ENCODE measurements at regions not wholly inside any gene's neighbourhood (a gene's known extent, or its start where the extent isn't known, plus 50 kb on each side); places are given as distances from the start of the nearest gene placed in this dataset.
A peak's percentile ranks its signal among the peaks of the same experiment; 100 is the strongest.

- DNase-seq (ENCODE audit: low read depth) = peak; percentile 77
Measured at GRCh38 chr9:27870404-27870803, 297.1 kb upstream of the C9orf72 start.

GRCh38 chr9:27880156-27880555, 306.9 kb upstream of the C9orf72 start:
- DNase-seq (ENCODE audit: low read depth) = no peak

GRCh38 chr9:27880635-27881034, 307.4 kb upstream of the C9orf72 start:
- DNase-seq (ENCODE audit: low read depth) = no peak

GRCh38 chr9:27888661-27889295, 315.5 kb upstream of the C9orf72 start:
- DNase-seq (ENCODE audit: low read depth) = no peak

GRCh38 chr9:27924502-27924901, 351.2 kb upstream of the C9orf72 start:
- no peak for DNase-seq (ENCODE audit: low read depth)

- DNase-seq (ENCODE audit: low read depth) = no peak
Measured at GRCh38 chr9:27925815-27926214, 352.5 kb upstream of the C9orf72 start.

- no peak for DNase-seq (ENCODE audit: low read depth)
Measured at GRCh38 chr9:27929841-27930240, 356.6 kb upstream of the C9orf72 start.

- DNase-seq (ENCODE audit: low read depth) = peak; percentile 58
Measured at GRCh38 chr9:27933210-27934025, 360.1 kb upstream of the C9orf72 start.

GRCh38 chr9:27934471-27934870, 361.2 kb upstream of the C9orf72 start:
- DNase-seq (ENCODE audit: low read depth) = no peak

GRCh38 chr9:27939186-27939585, 365.9 kb upstream of the C9orf72 start:
- no peak for DNase-seq (ENCODE audit: low read depth)

GRCh38 chr9:27940535-27940934, 367.3 kb upstream of the C9orf72 start:
- no peak for DNase-seq (ENCODE audit: low read depth)

GRCh38 chr9:27943501-27943900, 370.2 kb upstream of the C9orf72 start:
- peak; percentile 19 for DNase-seq (ENCODE audit: low read depth)

- peak; percentile 89 for DNase-seq (ENCODE audit: low read depth)
Measured at GRCh38 chr9:27945386-27945785, 372.1 kb upstream of the C9orf72 start.

GRCh38 chr9:27950382-27950781, 377.1 kb upstream of the C9orf72 start:
- no peak for DNase-seq (ENCODE audit: low read depth)

GRCh38 chr9:27954858-27955257, 381.6 kb upstream of the C9orf72 start:
- no peak for DNase-seq (ENCODE audit: low read depth)

- no peak for DNase-seq (ENCODE audit: low read depth)
Measured at GRCh38 chr9:27963836-27964235, 390.6 kb upstream of the C9orf72 start.

GRCh38 chr9:27967210-27967609, 393.9 kb upstream of the C9orf72 start:
- no peak for DNase-seq (ENCODE audit: low read depth)

GRCh38 chr9:27977931-27978330, 404.6 kb upstream of the C9orf72 start:
- no peak for DNase-seq (ENCODE audit: low read depth)

- no peak for DNase-seq (ENCODE audit: low read depth)
Measured at GRCh38 chr9:27985714-27986113, 412.4 kb upstream of the C9orf72 start.

GRCh38 chr9:27990524-27990923, 417.2 kb upstream of the C9orf72 start:
- no peak for DNase-seq (ENCODE audit: low read depth)

- DNase-seq (ENCODE audit: low read depth) = no peak
Measured at GRCh38 chr9:27991221-27991620, 417.9 kb upstream of the C9orf72 start.

GRCh38 chr9:28001096-28001495, 427.8 kb upstream of the C9orf72 start:
- peak; percentile 43 for DNase-seq (ENCODE audit: low read depth)

GRCh38 chr9:28004900-28005299, 431.6 kb upstream of the C9orf72 start:
- DNase-seq (ENCODE audit: low read depth) = peak; percentile 85

Measured in renal cortical epithelial cell (primary cell).